GM19193 (cell line): ENCODE measurements at regions not wholly inside any gene's neighbourhood (a gene's known extent, or its start where the extent isn't known, plus 50 kb on each side); places are given as distances from the start of the nearest gene placed in this dataset.

ENCODE experiments used
- POLR2A ChIP-seq: IDR thresholded peaks from 4 replicates; pipeline ENCODE4 v1.6.1; 2011; ENCODE audit not compliant: insufficient read depth, insufficient read length; ENCODE audit errors: extremely low read depth

GRCh38 chr5:126046846-126047571 is 376.2 kb upstream of the GRAMD2B start:
- TF ChIP-seq POLR2A = no peak

DNA sequence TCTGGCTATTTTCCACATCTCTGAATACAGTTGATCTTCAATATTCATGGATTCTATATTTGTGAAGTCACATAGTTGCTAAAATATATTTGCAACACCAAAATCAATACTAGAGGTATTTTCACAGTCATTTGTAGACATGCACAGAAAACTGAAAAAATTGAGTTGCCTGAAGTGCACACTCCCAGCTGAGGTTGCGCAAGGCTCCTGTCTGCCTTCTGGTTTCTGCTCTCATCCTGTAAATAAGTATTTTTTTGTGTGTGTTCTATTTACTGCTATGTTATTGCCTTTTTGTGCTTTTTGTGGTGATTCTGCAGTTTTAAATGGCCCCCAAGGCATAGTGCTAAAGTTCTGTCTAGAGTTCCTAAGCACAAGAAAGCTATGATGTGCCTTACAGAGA is 371.1 kb upstream of the GRAMD2B start:
- TF ChIP-seq POLR2A = no peak

GRCh38 chr5:126052791-126053190 is 370.4 kb upstream of the GRAMD2B start:
- TF ChIP-seq POLR2A = no peak

- TF ChIP-seq POLR2A = no peak
These were observed 369.6 kb upstream of the GRAMD2B start for GRCh38 chr5:126053630-126054029.

- TF ChIP-seq POLR2A = no peak
These were observed 368.4 kb upstream of the GRAMD2B start for GRCh38 chr5:126054577-126055347.

DNA sequence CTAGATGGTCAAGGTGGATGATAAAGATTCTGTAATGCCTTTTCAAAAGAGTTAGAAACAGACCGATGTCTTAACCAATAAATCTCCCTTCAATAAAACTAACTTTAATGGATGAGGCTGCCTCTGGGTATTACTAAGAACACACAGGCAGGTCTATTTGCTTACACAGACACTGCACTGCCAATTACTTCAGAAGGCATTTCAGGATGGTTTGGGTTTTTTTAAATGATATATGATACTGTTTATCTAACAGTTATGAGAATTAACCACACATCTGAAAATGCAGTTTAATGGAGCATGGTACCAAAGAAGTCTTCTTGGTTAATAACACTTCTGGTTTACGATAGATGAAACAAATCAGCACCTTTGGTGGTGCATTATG is 367.9 kb upstream of the GRAMD2B start:
- TF ChIP-seq POLR2A = no peak

DNA sequence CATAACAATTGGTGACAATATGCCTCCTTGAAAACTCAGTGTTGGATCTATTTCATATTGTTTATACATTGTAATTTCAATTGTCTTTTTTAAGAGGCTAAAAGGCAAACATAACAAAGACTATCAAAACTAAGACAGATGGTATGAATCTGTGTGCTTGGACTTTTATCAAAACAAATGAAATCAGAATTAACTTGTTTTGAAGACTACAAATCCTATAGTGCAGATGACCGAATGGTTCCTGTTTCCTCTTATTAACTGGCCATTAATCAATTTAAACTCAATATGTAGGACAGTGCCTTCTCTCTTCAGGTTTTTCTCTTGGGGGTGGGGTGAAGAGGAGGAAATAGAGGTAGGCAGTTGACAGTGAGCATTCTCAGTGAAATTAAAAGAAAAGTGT is 366.9 kb upstream of the GRAMD2B start:
- TF ChIP-seq POLR2A = no peak

DNA sequence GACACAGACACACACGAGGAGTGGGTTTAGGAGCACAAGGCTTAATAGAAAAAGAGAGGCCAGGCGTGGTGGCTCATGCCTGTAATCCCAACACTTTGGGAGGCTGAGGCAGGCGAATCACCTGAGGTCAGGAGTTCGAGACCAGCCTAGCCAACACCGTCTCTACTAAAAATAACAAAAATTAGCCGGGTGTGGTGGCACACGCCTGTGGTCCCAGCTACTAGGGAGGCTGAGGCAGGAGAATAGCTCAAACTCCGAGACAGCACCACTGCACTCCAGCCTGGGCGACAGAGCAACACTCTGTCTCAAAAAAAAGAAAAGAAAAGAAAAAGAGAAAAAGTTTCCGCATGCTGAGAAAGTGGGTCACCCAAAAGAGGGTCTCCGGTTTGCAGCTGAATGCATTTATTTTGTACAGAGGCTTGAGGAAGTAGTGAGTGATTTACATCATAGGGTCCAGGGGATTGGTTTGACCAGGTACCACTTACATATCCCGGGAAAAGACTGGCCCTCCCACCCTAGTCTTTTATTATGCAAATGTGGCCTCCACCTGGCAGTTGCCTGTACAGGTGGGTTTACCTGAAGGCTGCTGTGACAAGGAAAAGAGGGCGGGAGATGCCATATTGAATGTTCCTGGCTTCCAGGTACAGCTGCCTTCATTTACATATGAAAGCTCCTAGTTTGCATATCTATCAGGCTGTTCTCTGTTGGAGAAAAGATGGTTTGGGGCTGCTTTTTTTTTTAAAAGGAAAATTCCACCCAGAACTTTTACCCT is 366.2 kb upstream of the GRAMD2B start:
- TF ChIP-seq POLR2A = no peak

DNA sequence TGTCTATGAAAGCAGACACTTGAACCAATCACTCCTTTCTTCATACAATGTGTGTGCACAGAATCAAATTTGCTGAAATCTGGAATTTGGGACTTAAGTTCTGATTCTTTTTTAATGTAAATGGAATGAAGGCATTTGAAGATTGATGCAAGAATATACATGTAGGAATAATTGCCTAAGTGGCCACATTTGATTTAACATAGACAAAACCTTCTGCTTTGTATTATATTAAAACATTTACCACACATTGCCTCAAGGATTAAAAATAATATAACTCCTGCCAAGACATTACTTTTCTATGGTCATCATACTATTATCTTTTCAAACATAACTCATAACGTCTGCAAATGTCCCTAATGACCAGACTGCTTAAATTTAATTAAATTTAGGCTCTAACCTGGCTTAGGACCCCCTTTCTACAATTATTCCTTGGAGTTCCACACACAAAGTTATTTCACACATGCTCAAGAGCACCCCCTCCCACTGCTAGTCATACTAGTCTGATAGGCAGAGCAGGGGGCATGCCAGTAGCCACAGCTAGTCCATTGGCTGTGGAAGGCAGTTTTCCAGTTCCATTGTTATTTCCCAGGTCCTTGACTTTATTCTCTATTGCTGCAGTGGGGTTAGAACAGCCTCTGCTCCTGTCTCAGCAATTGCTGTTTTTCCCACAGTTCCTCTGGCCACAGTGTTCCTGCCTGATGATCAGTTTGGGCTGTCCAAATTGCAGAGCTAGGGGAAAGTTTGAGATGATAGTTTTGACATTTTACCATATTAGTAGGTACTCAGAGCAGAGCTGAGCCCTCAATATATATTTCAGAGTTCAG is 360.6 kb upstream of the GRAMD2B start:
- no peak for TF ChIP-seq POLR2A

GRCh38 chr5:126065061-126065460 is 358.1 kb upstream of the GRAMD2B start:
- no peak for TF ChIP-seq POLR2A

DNA sequence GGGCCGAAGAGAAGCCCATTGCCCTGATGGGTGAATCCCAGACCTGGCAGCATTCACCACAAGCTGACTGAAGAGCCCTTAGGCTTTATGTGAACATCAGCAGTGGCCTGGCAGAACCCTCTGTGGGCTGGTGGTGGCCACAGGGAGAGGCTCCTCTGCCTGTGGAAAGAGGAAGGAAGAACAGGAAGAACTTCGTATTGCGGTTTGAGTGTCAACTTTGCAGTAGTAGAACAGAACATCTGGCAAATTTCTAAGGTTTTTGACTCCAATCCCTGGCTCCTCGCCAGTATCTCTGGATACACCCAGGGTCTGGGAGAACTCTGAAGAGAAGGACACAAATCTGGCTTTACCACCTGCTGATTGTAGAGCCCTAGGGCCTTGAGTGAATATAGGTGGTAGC is 356.4 kb upstream of the GRAMD2B start:
- TF ChIP-seq POLR2A = no peak

- no peak for TF ChIP-seq POLR2A
These were observed 355.8 kb upstream of the GRAMD2B start for GRCh38 chr5:126067404-126067803.

DNA sequence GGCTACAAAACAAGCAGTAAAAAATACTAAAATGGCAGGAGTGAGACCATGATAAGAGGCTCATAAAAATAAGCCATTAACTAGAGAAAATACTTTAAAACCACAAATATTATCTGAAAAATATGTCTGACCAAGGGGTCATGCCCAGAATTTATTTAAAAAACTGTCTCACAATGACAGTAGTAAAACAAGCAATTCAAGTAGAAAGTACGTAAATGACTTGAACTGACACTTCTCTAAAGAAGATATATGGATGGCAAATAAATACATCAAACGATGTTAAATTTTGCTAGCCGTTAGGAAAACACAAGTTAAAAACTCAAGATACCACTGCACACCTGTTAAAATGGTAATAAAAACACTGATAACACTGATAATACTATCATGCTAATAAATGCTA is 353.9 kb upstream of the GRAMD2B start:
- TF ChIP-seq POLR2A = no peak

- TF ChIP-seq POLR2A = no peak
These were observed 352.7 kb upstream of the GRAMD2B start for GRCh38 chr5:126070481-126070880.

- no peak for TF ChIP-seq POLR2A
These were observed 348.7 kb upstream of the GRAMD2B start for GRCh38 chr5:126074538-126074937.
